SK-N-SH treated with all-trans-retinoic acid at 6 μM for 48 hours (cell line): ENCODE measurements at regions not wholly inside any gene's neighbourhood (a gene's known extent, or its start where the extent isn't known, plus 50 kb on each side); places are given as distances from the start of the nearest gene placed in this dataset.

Source experiments
- ATAC-seq: fragments of 200-7000 bp; cut with Tn5 transposase; 3 replicates; pipeline ENCODE4 v1.9.1; 2020; ENCODE audit warnings: mild to moderate bottlenecking, moderate library complexity
- ARNTL ChIP-seq: fragments of 450-650 bp; formaldehyde crosslinking; IDR thresholded peaks from 2 replicates; pipeline ENCODE4 v1.5.0; 2020; ENCODE audit warnings: low read depth, mild to moderate bottlenecking, moderate library complexity, borderline replicate concordance
- BACH2 ChIP-seq: fragments of 250-450 bp; sonication (Bioruptor Pico); IDR thresholded peaks from 2 replicates; pipeline ENCODE4 v1.9.0; 2021; ENCODE audit warnings: mild to moderate bottlenecking, borderline replicate concordance
- CSDC2 ChIP-seq: fragments of 250-450 bp; sonication (Bioruptor Pico); IDR thresholded peaks from 2 replicates; pipeline ENCODE4 v1.5.0; 2020; ENCODE audit warnings: mild to moderate bottlenecking, moderate library complexity
- ESRRG ChIP-seq: fragments of 250-450 bp; sonication (Bioruptor Pico); IDR thresholded peaks from 2 replicates; pipeline ENCODE4 v1.6.1; 2021; ENCODE audit warnings: mild to moderate bottlenecking
- GLIS3 ChIP-seq: fragments of 250-450 bp; sonication (Bioruptor Pico); IDR thresholded peaks from 2 replicates; pipeline ENCODE4 v1.5.0; 2020; ENCODE audit warnings: mild to moderate bottlenecking, moderate library complexity
- ISL1 ChIP-seq: fragments of 250-450 bp; sonication (Bioruptor Pico); IDR thresholded peaks from 2 replicates; pipeline ENCODE4 v2.1.2; 2022; ENCODE audit warnings: mild to moderate bottlenecking, moderate library complexity
- OSR1 ChIP-seq: fragments of 250-450 bp; sonication (Bioruptor Pico); IDR thresholded peaks from 2 replicates; pipeline ENCODE4 v1.8.0; 2022; ENCODE audit warnings: moderate library complexity, mild to moderate bottlenecking, inconsistent platforms
- PATZ1 ChIP-seq: fragments of 250-450 bp; sonication (Bioruptor Pico); IDR thresholded peaks from 2 replicates; pipeline ENCODE4 v1.8.0; 2020; ENCODE audit warnings: mild to moderate bottlenecking, moderate library complexity, borderline replicate concordance
- PPARA ChIP-seq: fragments of 250-450 bp; sonication (Bioruptor Pico); IDR thresholded peaks from 2 replicates; pipeline ENCODE4 v1.5.0; 2020; ENCODE audit warnings: mild to moderate bottlenecking, borderline replicate concordance
- RARB ChIP-seq: fragments of 250-450 bp; sonication (Bioruptor Pico); IDR thresholded peaks from 2 replicates; pipeline ENCODE4 v1.8.0; 2021; ENCODE audit warnings: mild to moderate bottlenecking, moderate library complexity
- TCF4 ChIP-seq: fragments of 250-450 bp; sonication (Bioruptor Pico); IDR thresholded peaks from 2 replicates; pipeline ENCODE4 v1.8.0; 2021; ENCODE audit warnings: mild to moderate bottlenecking, moderate library complexity, borderline replicate concordance
- TOX ChIP-seq: fragments of 250-450 bp; sonication (Bioruptor Pico); IDR thresholded peaks from 2 replicates; pipeline ENCODE4 v1.8.0; 2021; ENCODE audit warnings: mild to moderate bottlenecking, moderate library complexity, borderline replicate concordance
- TSHZ2 ChIP-seq: fragments of 250-450 bp; sonication (Bioruptor Pico); IDR thresholded peaks from 2 replicates; pipeline ENCODE4 v1.5.0; 2020; ENCODE audit warnings: mild to moderate bottlenecking, moderate library complexity
- ZC3H10 ChIP-seq: fragments of 250-450 bp; sonication (Bioruptor Pico); IDR thresholded peaks from 2 replicates; pipeline ENCODE4 v1.5.1; 2021; ENCODE audit warnings: mild to moderate bottlenecking, moderate library complexity
- ZFP3 ChIP-seq: fragments of 250-450 bp; sonication (Bioruptor Pico); IDR thresholded peaks from 2 replicates; pipeline ENCODE4 v1.5.0; 2020; ENCODE audit warnings: mild to moderate bottlenecking, moderate library complexity
- ZFP30 ChIP-seq: fragments of 450-650 bp; formaldehyde crosslinking; IDR thresholded peaks from 2 replicates; pipeline ENCODE4 v1.5.0; 2022; ENCODE audit warnings: mild to moderate bottlenecking, moderate library complexity
- ZNF70 ChIP-seq: fragments of 450-650 bp; formaldehyde crosslinking; IDR thresholded peaks from 2 replicates; pipeline ENCODE4 v1.5.0; 2020; ENCODE audit warnings: mild to moderate bottlenecking, moderate library complexity
- ZNF8 ChIP-seq: fragments of 450-650 bp; formaldehyde crosslinking; IDR thresholded peaks from 2 replicates; pipeline ENCODE4 v1.5.0; 2020; ENCODE audit warnings: mild to moderate bottlenecking, moderate library complexity
- TF ChIP-seq, protein P1 (sequence below): fragments of 250-450 bp; sonication (Bioruptor Pico); IDR thresholded peaks from 2 replicates; pipeline ENCODE4 v1.8.0; 2021; ENCODE audit warnings: low read depth, mild to moderate bottlenecking, moderate library complexity, borderline replicate concordance
- TF ChIP-seq, protein P2 (sequence below): fragments of 250-450 bp; sonication (Bioruptor Pico); IDR thresholded peaks from 2 replicates; pipeline ENCODE4 v1.5.1; 2021; ENCODE audit warnings: mild to moderate bottlenecking, moderate library complexity

DNA sequence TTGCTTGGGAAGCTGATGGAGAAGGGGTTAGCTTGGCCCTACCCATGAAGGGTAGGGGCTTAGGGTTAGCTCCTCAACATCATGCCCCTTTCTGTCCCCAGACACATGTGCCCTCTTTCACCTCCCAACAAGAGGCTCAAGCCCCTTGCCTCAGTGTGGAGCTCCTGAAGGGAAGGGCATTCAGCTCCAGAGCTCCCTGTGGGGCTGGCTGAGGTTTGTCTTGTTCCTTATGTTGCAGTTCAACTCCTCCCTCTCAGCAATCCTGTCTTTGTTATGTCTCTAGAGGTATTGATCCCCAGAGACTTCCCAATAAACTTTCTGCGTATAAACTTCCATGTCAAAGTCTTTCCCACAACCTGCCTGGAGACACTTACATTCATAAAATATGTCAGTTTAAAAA lies 252.2 kb upstream of the SP4 start:
- no peak for ATAC-seq
- TF ChIP-seq PATZ1 (CRISPR knock-in tag) (no peak), ZFP3 (CRISPR knock-in tag) (no peak), ISL1 (CRISPR knock-in tag) (no peak), CSDC2 (CRISPR knock-in tag) (no peak), ESRRG (no peak)
- TF ChIP-seq, protein P1, sequence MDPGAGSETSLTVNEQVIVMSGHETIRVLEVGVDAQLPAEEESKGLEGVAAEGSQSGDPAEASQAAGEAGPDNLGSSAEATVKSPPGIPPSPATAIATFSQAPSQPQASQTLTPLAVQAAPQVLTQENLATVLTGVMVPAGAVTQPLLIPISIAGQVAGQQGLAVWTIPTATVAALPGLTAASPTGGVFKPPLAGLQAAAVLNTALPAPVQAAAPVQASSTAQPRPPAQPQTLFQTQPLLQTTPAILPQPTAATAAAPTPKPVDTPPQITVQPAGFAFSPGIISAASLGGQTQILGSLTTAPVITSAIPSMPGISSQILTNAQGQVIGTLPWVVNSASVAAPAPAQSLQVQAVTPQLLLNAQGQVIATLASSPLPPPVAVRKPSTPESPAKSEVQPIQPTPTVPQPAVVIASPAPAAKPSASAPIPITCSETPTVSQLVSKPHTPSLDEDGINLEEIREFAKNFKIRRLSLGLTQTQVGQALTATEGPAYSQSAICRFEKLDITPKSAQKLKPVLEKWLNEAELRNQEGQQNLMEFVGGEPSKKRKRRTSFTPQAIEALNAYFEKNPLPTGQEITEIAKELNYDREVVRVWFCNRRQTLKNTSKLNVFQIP (CRISPR knock-in tag), result no peak

DNA sequence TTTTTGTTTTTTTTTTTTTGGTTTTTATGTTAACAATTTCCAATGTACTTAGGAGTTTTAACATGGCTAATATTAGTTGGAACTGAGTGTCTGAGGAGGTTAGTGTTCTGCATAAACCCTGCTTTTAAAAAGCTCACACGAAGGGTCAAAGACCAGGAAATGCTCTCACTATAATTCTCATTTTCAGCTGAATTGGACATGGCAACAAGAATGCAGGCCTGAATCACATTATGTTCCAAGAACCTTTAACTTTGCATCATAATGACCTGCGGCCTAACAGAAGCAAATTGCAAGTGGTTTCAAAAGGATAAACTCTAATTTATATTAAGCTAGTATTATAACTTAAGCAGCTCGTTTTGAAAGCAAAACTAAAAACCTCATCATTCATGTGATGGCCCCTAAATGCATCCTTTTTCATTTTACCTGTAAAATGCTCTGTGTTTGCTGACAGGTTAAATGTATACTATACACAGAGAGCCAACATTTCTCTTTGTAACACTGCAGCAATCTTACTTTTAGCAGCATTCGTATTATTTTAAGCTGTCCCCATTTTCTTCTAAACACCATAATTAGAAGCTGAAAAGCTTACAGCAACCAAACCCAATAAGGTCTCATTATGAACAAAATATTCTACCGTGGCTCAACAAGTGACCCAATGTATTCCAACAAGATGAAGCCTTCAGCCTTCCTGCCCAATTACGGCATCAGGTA lies 242.8 kb upstream of the SP4 start:
- ATAC-seq, result no peak
- no peak for TF ChIP-seq OSR1 (CRISPR knock-in tag)
- TF ChIP-seq ARNTL (CRISPR knock-in tag), result no peak
- TF ChIP-seq ZFP30, result no peak
- no peak for TF ChIP-seq TOX (CRISPR knock-in tag)
- TF ChIP-seq ZNF70 (CRISPR knock-in tag), result no peak
- TF ChIP-seq CSDC2 (CRISPR knock-in tag), result no peak
- TF ChIP-seq GLIS3 (CRISPR knock-in tag), result no peak
- no peak for TF ChIP-seq PPARA (CRISPR knock-in tag)
- TF ChIP-seq, protein P1 (CRISPR knock-in tag), result no peak
- TF ChIP-seq TCF4, result no peak
- TF ChIP-seq ESRRG, result no peak
- TF ChIP-seq ZFP3 (CRISPR knock-in tag), result no peak
- TF ChIP-seq ZC3H10 (CRISPR knock-in tag), result no peak
- TF ChIP-seq, protein P2, sequence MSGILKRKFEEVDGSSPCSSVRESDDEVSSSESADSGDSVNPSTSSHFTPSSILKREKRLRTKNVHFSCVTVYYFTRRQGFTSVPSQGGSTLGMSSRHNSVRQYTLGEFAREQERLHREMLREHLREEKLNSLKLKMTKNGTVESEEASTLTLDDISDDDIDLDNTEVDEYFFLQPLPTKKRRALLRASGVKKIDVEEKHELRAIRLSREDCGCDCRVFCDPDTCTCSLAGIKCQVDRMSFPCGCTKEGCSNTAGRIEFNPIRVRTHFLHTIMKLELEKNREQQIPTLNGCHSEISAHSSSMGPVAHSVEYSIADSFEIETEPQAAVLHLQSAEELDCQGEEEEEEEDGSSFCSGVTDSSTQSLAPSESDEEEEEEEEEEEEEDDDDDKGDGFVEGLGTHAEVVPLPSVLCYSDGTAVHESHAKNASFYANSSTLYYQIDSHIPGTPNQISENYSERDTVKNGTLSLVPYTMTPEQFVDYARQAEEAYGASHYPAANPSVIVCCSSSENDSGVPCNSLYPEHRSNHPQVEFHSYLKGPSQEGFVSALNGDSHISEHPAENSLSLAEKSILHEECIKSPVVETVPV (CRISPR knock-in tag), result no peak
- TF ChIP-seq BACH2 (CRISPR knock-in tag), result no peak
- no peak for TF ChIP-seq ISL1 (CRISPR knock-in tag)
- no peak for TF ChIP-seq TSHZ2 (CRISPR knock-in tag)
- no peak for TF ChIP-seq ZNF8 (CRISPR knock-in tag)
- TF ChIP-seq RARB (CRISPR knock-in tag), result no peak
- TF ChIP-seq, all 23 proteins: peak for 0

GRCh38 chr7:21185653-21186265 lies 242.1 kb upstream of the SP4 start:
- ATAC-seq, result no peak
- TF ChIP-seq ZC3H10 (CRISPR knock-in tag) (no peak), ISL1 (CRISPR knock-in tag) (no peak), TCF4 (no peak), OSR1 (CRISPR knock-in tag) (no peak)
